ENCODE measurements at regions not wholly inside any gene's neighbourhood (a gene's known extent, or its start where the extent isn't known, plus 50 kb on each side); places are given as distances from the start of the nearest gene placed in this dataset.

- H3K36me3 ChIP-seq, result no peaks in the 10 kb centered on the region
- H3K9me3 ChIP-seq, result peaks cover 9% of the 10 kb centered on the region
- H3K27ac ChIP-seq, result no peak overlapping the region
- intact Hi-C loops (cut with DNase I), result no loop called here
- H3K27me3 ChIP-seq (ENCODE audit: low read depth), result no peaks in the 10 kb centered on the region
- H3K4me1 ChIP-seq, result no peaks in the 10 kb centered on the region
- DNase-seq (no peak), ATAC-seq (no peak)
- no peak overlapping the region for H3K4me3 ChIP-seq
- TF ChIP-seq, protein P1, sequence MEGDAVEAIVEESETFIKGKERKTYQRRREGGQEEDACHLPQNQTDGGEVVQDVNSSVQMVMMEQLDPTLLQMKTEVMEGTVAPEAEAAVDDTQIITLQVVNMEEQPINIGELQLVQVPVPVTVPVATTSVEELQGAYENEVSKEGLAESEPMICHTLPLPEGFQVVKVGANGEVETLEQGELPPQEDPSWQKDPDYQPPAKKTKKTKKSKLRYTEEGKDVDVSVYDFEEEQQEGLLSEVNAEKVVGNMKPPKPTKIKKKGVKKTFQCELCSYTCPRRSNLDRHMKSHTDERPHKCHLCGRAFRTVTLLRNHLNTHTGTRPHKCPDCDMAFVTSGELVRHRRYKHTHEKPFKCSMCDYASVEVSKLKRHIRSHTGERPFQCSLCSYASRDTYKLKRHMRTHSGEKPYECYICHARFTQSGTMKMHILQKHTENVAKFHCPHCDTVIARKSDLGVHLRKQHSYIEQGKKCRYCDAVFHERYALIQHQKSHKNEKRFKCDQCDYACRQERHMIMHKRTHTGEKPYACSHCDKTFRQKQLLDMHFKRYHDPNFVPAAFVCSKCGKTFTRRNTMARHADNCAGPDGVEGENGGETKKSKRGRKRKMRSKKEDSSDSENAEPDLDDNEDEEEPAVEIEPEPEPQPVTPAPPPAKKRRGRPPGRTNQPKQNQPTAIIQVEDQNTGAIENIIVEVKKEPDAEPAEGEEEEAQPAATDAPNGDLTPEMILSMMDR (IDR thresholded peaks at IDR 0.05), result no peak
These were observed 99.1 kb upstream of the STT3B start for GRCh38 chr3:31433679-31433992.

DNA sequence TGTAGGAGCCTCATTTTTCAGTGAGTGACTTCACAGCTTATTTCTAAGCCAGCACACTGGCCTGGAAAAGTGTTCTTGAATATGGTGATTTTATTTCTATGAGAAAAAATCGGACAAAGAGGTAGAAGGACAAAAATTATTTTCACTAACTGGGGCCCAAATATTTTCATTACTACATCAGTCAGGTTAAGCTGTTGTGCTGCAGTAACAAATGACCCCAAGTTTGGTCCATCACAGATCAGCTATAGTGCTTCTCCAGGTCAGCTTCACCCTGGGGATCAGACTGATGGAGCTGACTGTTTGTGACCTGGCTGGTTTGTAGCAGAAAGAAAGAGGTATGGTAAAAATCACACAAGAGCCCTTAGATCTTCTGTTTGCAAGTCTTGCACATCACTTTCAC is 97.9 kb upstream of the STT3B start:
- DNase-seq (no peak), ATAC-seq (no peak)
- Histone ChIP-seq H3K27me3 (ENCODE audit: low read depth) (no peaks in the 10 kb centered on the region), H3K4me1 (no peaks in the 10 kb centered on the region), H3K36me3 (no peaks in the 10 kb centered on the region), H3K27ac (no peak overlapping the region), H3K4me3 (no peak overlapping the region), H3K9me3 (peaks cover 9% of the 10 kb centered on the region)
- TF ChIP-seq, protein P1 (IDR thresholded peaks at IDR 0.05), result no peak
- intact Hi-C loops (cut with DNase I), result no loop called here

- Histone ChIP-seq H3K9me3 (peaks cover 9% of the 10 kb centered on the region), H3K4me1 (no peaks in the 10 kb centered on the region), H3K27ac (no peak overlapping the region), H3K4me3 (no peak overlapping the region), H3K27me3 (ENCODE audit: low read depth) (no peaks in the 10 kb centered on the region), H3K36me3 (no peaks in the 10 kb centered on the region)
- intact Hi-C loops (cut with DNase I), result no loop called here
- ATAC-seq (no peak), DNase-seq (no peak)
- TF ChIP-seq, protein P1 (IDR thresholded peaks at IDR 0.05), result no peak
These were observed 95.9 kb upstream of the STT3B start for GRCh38 chr3:31436830-31437229.

DNA sequence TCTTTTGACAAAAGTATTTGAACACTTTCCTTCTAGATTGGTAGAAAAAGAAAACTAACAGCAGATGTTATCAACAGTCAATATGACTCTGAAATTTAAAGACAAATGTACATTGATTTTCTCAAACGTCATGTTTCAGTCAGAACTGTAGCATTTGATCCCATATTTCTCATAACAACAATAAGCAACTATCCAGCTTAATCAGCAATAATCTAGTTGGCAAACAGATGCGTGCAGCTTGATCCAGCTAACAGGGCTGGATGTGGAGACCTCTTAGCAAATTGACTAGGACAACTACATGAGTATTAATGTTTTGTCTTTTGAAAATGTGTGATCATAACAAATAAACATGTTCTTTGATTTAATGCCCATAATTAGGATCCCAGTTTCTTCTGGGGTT is 94.0 kb upstream of the STT3B start:
- TF ChIP-seq, protein P1 (IDR thresholded peaks at IDR 0.05), result no peak
- peaks cover 9% of the 10 kb centered on the region for H3K9me3 ChIP-seq

DNA sequence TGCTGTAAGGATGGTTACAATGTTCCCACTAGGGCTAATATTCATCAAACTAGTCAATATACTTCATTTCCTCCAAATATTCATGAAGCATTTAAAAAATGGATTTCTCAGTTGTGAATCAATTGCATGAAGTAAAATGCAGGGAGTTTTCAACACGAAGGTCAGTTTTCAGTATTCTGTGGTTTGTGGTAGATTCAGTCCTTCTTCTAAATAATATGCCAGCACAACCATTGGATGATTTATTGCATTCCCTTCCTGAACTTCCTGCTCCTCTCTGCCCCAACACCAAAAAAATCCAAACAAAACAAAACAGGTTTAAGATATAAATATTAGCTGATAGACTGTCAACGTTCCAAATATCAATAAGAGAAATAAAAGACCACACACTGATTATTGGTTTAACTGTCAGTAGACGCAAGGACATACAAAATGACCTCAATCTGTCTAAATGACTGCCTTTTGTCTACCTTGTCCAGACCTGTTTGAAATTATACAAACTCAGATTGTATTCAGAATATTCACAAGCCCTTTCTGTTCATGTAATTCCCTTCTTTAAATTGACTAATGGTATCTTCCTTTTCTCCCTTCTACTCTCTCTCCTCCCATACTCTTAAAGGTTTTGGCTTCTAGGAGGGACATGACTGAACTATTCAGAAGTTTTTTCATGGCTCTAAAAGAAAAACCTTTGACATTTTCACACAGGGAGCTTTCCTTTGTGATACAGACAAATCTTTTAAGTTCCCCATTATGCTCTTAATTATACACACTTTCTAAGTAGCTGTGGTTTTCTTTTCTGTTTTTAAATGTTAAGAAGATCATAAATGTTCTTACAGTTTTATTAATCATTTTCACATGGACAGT is 92.6 kb upstream of the STT3B start:
- no peak overlapping the region for H3K27ac ChIP-seq
- no peaks in the 10 kb centered on the region for H3K36me3 ChIP-seq
- no peaks in the 10 kb centered on the region for H3K27me3 ChIP-seq (ENCODE audit: low read depth)
- DNase-seq (no peak), ATAC-seq (no peak)
- H3K4me1 ChIP-seq, result no peaks in the 10 kb centered on the region
- H3K4me3 ChIP-seq, result no peak overlapping the region
- peaks cover 9% of the 10 kb centered on the region for H3K9me3 ChIP-seq
- intact Hi-C loops (cut with DNase I), result no loop called here
- TF ChIP-seq, protein P1 (IDR thresholded peaks at IDR 0.05), result no peak

More for the DNA sequence above, 94.0 kb upstream of the STT3B start:
- H3K36me3 ChIP-seq, result no peaks in the 10 kb centered on the region
- H3K4me3 ChIP-seq, result no peak overlapping the region
- no peak for ATAC-seq
- no peak overlapping the region for H3K27ac ChIP-seq
- no peaks in the 10 kb centered on the region for H3K27me3 ChIP-seq (ENCODE audit: low read depth)
- H3K4me1 ChIP-seq, result no peaks in the 10 kb centered on the region
- DNase-seq, result no peak
- intact Hi-C loops (cut with DNase I), result no loop called here
